ENCODE measurements at regions not wholly inside any gene's neighbourhood (a gene's known extent, or its start where the extent isn't known, plus 50 kb on each side); places are given as distances from the start of the nearest gene placed in this dataset.

- TF ChIP-seq CTCF (IDR thresholded peaks at IDR 0.05; ENCODE audit: insufficient read depth, low read length, poor library complexity, severe bottlenecking) = no peak
- TF ChIP-seq EZH2phosphoT487 (conservative IDR thresholded peaks at IDR 0.05; ENCODE audit: low read length) = no peak
Measured at GRCh38 chr4:56222514-56222913, 164.8 kb downstream of the AASDH start.
